Suprapubic skin (tissue), 4 donors: ENCODE measurements at regions not wholly inside any gene's neighbourhood (a gene's known extent, or its start where the extent isn't known, plus 50 kb on each side); places are given as distances from the start of the nearest gene placed in this dataset.
A peak's percentile ranks its signal among the peaks of the same experiment; 100 is the strongest.

Source experiments
- DNase-seq, 2 donors: peaks; one replicate each; pipeline ENCODE4 v3.0.0-alpha.2; 2019; ENCODE audit warnings: low spot score in 2 of 2
- H3K27ac ChIP-seq: fragments of 200-600 bp; sonication (generic); one replicate; pipeline ENCODE4 v1.5.1; 2019
- H3K27me3 ChIP-seq: fragments of 200-600 bp; sonication (generic); one replicate; pipeline ENCODE4 v1.5.1; 2019
- H3K36me3 ChIP-seq: fragments of 200-600 bp; sonication (generic); one replicate; pipeline ENCODE4 v1.5.1; 2019
- H3K4me1 ChIP-seq: fragments of 200-600 bp; sonication (generic); one replicate; pipeline ENCODE4 v1.5.1; 2019
- H3K4me3 ChIP-seq: fragments of 200-600 bp; sonication (generic); one replicate; pipeline ENCODE4 v1.5.1; 2019; ENCODE audit warnings: mild to moderate bottlenecking
- H3K9me3 ChIP-seq: fragments of 200-600 bp; sonication (generic); one replicate; pipeline ENCODE4 v1.5.1; 2019
- EP300 ChIP-seq: sonication (generic); formaldehyde crosslinking; IDR thresholded peaks from one replicate; pipeline ENCODE4 v1.6.1; 2017; ENCODE audit warnings: antibody characterized with exemption
- POLR2A ChIP-seq, 2 donors: fragments of 450-650 bp; IDR thresholded peaks; one replicate each; pipeline ENCODE4 v1.6.1; 2017; ENCODE audit warnings: antibody characterized with exemption in 2 of 2, mild to moderate bottlenecking in 2 of 2, moderate library complexity in 2 of 2
- POLR2AphosphoS5 ChIP-seq, 3 donors: sonication (generic); formaldehyde crosslinking; IDR thresholded peaks; one replicate each; pipeline ENCODE4 v1.6.1; 2017; ENCODE audit warnings: antibody characterized with exemption in 3 of 3
- WGBS: methylation state at CpG from one replicate; pipeline ENCODE4 v1.1.5; 2018; 5-methylcytosine and 5-hydroxymethylcytosine counted together
- TF ChIP-seq, protein P1 (sequence below), 2 donors: fragments of 200-600 bp in 1 of 2; fragments of 450-650 bp in 1 of 2; sonication (generic) in 1 of 2; IDR thresholded peaks; one replicate each; pipeline ENCODE4 v1.5.1; 2016 to 2019; ENCODE audit warnings: antibody characterized with exemption in 2 of 2, mild to moderate bottlenecking in 1 of 2, moderate library complexity in 1 of 2

DNA sequence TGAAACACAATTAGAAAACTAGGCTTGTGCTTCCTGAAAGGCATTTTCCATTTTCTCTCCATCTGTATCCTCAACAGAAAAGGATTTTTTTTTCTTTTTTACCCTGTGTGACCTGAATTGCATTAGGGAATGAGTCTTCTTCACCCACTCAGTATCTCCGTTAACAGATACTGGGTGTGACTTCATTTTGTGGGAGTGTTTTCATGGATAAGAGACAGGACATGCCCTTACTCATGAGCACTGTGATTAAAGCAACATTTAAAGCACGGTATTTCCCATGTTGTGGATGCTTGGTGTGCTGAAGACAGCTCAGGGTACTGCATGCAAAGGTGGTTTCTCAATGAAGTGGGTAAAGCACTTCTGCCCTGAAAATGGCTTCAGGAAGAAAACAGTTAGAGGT lies 1397.3 kb upstream of the TMEM132C start:
- peaks cover 3% of the 10 kb centered on the region for H3K27me3 ChIP-seq
- H3K27ac ChIP-seq, result no peak overlapping the region
- TF ChIP-seq POLR2A (IDR thresholded peaks at IDR 0.05) (no peak), POLR2AphosphoS5 (IDR thresholded peaks at IDR 0.05) (no peak), EP300 (no peak)
- TF ChIP-seq, protein P1, sequence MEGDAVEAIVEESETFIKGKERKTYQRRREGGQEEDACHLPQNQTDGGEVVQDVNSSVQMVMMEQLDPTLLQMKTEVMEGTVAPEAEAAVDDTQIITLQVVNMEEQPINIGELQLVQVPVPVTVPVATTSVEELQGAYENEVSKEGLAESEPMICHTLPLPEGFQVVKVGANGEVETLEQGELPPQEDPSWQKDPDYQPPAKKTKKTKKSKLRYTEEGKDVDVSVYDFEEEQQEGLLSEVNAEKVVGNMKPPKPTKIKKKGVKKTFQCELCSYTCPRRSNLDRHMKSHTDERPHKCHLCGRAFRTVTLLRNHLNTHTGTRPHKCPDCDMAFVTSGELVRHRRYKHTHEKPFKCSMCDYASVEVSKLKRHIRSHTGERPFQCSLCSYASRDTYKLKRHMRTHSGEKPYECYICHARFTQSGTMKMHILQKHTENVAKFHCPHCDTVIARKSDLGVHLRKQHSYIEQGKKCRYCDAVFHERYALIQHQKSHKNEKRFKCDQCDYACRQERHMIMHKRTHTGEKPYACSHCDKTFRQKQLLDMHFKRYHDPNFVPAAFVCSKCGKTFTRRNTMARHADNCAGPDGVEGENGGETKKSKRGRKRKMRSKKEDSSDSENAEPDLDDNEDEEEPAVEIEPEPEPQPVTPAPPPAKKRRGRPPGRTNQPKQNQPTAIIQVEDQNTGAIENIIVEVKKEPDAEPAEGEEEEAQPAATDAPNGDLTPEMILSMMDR (IDR thresholded peaks at IDR 0.05), result no peak
- no peaks in the 10 kb centered on the region for H3K4me1 ChIP-seq
- DNase-seq, result no peak
- H3K4me3 ChIP-seq, result no peak overlapping the region
- 67% methylated on average over 2 of the region's 2 CpGs for WGBS
- H3K9me3 ChIP-seq, result no peaks in the 10 kb centered on the region
- H3K36me3 ChIP-seq, result no peaks in the 10 kb centered on the region

DNA sequence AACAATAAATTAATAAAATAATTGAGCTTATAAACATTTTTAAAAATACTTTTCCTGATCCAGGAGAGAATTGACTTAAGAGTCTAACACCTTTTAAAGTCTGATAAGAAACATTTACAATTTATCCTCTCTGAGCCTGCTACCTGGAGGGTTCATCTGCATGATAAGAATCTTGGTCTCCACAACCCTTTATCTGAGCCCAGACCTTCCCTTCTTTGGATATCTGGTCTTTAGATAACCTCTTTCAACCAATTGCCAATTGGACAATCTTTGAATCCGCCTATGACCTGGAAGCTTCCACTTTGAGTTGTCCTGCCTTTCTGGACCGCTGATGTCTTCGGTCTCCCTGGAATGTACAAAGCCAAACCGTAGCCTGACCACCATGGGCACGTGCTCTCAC lies 1393.3 kb upstream of the TMEM132C start:
- H3K27ac ChIP-seq, result no peak overlapping the region
- peaks cover 4% of the 10 kb centered on the region for H3K27me3 ChIP-seq
- no peaks in the 10 kb centered on the region for H3K36me3 ChIP-seq
- TF ChIP-seq, protein P1 (IDR thresholded peaks at IDR 0.05), result no peak
- no peak overlapping the region for H3K4me3 ChIP-seq
- DNase-seq, result no peak
- no peaks in the 10 kb centered on the region for H3K4me1 ChIP-seq
- WGBS, result 80% methylated on average over 5 of the region's 5 CpGs
- H3K9me3 ChIP-seq, result no peaks in the 10 kb centered on the region

GRCh38 chr12:126874427-126875026 lies 1392.4 kb upstream of the TMEM132C start:
- DNase-seq, result peak in 1 of 2 donors; percentile 65

GRCh38 chr12:126879842-126880241 lies 1387.1 kb upstream of the TMEM132C start:
- 48% methylated on average over 2 of the region's 2 CpGs for WGBS

More at GRCh38 chr12:126874427-126875026, 1392.4 kb upstream of the TMEM132C start:
- Histone ChIP-seq H3K9me3 (no peaks in the 10 kb centered on the region), H3K36me3 (no peaks in the 10 kb centered on the region), H3K4me3 (no peak overlapping the region), H3K27me3 (peaks cover 4% of the 10 kb centered on the region), H3K4me1 (no peaks in the 10 kb centered on the region), H3K27ac (no peak overlapping the region)
- TF ChIP-seq POLR2A (IDR thresholded peaks at IDR 0.05) (no peak), EP300 (no peak), POLR2AphosphoS5 (IDR thresholded peaks at IDR 0.05) (no peak)
- TF ChIP-seq, protein P1 (IDR thresholded peaks at IDR 0.05), result peak; percentile 30 to 67
- WGBS, result 29% methylated on average over 7 of the region's 8 CpGs

DNA sequence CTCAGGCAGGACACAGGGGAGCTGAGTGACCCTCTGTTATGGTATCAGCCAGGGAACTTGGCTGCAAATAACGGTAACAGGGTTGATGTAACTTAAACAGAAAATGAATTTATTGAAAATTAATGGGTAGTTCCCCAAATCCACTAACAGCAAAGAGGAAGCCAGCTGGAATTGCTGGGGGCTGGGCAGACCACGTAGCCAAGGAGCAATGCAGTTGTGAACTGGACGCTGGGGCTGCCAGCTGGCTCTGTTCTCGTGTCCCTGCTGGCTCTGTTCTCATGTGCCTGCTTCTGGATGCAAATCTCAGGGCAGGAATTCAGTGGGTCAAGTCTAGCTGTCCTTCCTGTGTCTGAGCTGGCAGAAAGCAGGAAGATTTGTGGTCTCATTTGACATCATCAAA lies 1383.3 kb upstream of the TMEM132C start:
- Histone ChIP-seq H3K9me3 (no peaks in the 10 kb centered on the region), H3K36me3 (no peaks in the 10 kb centered on the region), H3K4me1 (no peaks in the 10 kb centered on the region), H3K27me3 (peaks cover 4% of the 10 kb centered on the region), H3K27ac (no peak overlapping the region), H3K4me3 (no peak overlapping the region)
- DNase-seq, result no peak
- WGBS, result 22% methylated on average over 4 of the region's 4 CpGs
- TF ChIP-seq EP300, result no peak
- TF ChIP-seq POLR2A (IDR thresholded peaks at IDR 0.05), result no peak
- no peak for TF ChIP-seq POLR2AphosphoS5 (IDR thresholded peaks at IDR 0.05)
- TF ChIP-seq, protein P1 (IDR thresholded peaks at IDR 0.05), result no peak

More at GRCh38 chr12:126879842-126880241, 1387.1 kb upstream of the TMEM132C start:
- Histone ChIP-seq H3K4me3 (no peak overlapping the region), H3K9me3 (no peaks in the 10 kb centered on the region), H3K27ac (no peak overlapping the region), H3K27me3 (peaks cover 4% of the 10 kb centered on the region), H3K36me3 (no peaks in the 10 kb centered on the region), H3K4me1 (no peaks in the 10 kb centered on the region)
- TF ChIP-seq, protein P1 (IDR thresholded peaks at IDR 0.05), result no peak
- TF ChIP-seq POLR2AphosphoS5 (IDR thresholded peaks at IDR 0.05), result no peak
- TF ChIP-seq EP300, result no peak
- no peak for TF ChIP-seq POLR2A (IDR thresholded peaks at IDR 0.05)
- DNase-seq, result no peak
